Ammon's horn (tissue), 1 donor: ENCODE measurements at regions not wholly inside any gene's neighbourhood (a gene's known extent, or its start where the extent isn't known, plus 50 kb on each side); places are given as distances from the start of the nearest gene placed in this dataset.
A peak's percentile ranks its signal among the peaks of the same experiment; 100 is the strongest.

ENCODE experiments used
- DNase-seq: peaks from one replicate; pipeline ENCODE4 v3.0.0-alpha.2; 2016; ENCODE audit warnings: low spot score

DNA sequence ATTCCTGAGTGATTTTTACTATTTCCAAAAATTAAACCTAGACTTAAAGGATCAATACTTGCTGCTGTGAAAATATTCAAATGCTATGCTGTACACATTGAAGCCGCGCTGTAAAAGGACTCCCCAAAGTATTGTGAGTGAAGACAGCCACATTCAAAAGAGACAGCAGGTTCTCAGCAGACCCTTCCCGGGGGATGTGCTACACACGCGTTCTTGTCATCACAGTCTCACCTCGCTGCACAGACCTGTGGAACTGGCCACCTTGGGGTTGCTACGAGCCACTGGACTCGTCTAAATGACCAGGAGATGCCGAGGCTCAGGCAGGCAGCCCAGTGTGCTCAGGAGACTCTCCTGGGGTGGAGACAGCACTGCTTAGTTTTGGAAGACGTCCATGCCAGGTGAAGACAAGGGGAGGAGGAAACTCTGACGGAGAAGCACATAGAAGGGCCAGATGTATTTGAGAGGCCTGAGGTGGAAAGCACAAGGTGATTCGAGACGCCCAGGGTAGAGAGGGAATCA, 367.7 kb upstream of the SHH start:
- no peak for DNase-seq

DNA sequence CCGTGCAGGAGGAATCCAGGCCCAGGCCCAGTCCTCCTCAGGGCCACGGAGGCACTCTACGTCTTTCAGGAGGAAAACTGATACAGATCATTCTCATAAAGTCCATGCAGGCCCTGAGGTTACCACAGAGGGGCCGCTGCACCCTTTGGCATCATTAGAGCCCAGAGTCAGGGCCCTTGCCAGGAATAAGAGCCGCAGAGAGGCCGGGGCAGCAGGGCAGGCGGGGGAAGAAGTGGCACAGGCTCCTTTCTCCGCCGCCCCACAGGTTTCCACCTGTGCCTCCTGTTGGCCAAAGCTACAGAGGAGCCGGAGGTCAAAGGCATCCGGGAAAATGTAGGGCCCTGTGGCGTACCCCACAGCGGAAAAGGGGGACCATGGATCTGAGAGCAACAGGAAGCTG, 366.6 kb upstream of the SHH start:
- no peak for DNase-seq

DNA sequence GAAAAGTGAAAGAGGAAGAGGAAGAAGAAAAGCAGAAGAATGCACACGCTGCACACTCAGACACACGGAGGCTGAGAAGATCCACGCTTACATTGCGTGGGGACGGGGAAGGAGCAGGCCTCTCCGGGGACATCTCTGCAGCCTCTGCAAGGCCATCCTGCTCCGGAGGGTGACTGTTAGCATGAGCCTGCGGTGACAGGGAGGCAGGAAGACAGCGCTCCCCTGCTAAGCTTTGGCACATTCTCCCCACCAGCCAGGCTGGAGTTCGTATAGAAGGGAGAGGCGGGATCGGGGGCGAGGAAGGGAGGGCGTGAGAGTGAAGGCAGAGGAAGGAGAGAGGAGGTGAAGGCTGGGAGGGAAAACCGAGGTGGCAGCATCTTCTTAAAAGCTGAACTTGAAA, 366.0 kb upstream of the SHH start:
- peak; percentile 51 for DNase-seq

DNA sequence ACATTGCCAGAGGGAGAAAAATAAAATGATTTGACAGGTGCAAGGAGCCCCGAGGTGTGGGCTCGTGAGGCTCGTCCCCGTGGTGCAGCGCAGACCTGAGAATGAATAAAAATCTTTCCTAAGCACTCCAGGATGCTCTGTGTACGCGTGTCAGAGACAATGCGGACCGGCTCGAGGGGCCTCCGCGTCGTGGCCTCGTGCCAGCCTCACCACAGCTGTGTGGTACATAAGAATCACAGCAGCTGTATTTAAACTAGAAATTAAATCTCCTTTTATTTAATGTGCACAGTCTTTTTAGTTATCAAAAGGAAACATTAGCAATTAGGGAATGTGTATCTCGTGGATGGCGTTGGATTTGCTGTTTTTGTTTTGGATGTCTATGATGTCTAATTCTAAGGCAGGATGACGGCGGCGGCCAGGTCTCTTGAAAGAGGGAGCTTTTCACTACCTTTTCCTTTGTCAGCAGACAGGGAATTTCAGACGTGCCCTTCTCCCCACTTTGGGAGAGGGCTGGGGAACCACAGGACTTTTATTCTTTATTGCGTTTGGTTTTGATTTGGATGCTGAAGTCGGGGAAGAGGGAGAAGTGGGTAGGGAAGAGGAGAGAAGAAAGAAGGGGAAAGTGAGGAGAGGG, 365.3 kb upstream of the SHH start:
- DNase-seq = no peak

DNA sequence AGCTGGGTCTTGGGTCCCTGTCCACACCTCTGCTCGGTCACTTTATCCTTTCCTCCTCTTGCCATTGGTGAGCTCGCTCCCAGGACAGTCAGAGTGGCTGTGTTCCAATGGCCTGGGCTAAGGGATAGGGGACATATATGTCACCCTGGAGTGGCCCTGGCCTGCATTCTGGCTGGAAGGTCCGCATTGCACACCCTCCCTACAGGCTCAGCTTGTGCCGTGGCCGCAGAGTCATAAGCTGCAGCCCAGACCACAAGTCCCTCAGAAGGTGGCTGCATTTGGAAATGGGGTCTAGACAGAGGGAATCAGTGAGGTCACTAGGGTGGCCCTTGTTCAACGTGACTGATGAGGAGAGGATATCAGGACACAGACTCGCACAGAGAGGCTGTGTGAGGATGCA, 363.8 kb upstream of the SHH start:
- no peak for DNase-seq

DNA sequence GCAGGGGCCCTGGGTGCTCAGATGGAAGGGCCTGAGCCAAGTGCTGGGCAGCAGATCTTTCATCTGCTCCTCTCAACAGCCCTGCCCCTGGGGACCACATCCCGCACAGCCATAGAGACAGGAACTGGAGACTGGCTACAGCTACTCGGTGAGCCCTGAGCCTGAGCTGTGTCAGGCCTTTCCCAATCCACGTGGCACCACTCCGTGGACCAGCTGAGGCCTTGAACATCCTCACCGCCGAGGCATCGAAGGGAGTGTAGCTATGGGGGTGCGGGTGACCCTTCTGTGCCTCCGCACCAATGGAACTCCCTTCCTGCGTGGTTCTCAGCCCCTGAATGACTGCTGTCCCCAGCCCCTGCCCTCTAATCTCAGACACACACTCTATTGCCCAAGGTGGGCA, 362.7 kb upstream of the SHH start:
- no peak for DNase-seq

DNA sequence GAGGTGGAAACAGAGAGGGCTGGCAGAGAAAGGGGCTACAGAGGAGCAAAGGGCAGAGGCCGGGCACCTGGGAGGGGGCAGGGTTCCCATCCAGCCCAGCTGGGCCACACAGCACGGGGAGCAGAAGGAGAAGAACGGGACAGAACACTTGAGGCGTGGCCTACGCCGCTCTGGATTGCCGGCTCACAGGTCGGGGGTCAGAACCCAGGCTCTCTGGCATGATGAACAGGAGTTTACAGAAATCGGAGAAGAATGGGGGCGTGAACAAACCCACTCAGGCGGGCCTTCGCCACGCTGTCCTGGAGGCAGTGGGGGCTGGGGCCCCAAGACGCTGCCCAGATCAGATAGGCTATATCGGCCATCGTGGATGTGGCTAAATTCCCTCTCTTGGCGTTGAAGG, 362.2 kb upstream of the SHH start:
- DNase-seq = no peak

DNA sequence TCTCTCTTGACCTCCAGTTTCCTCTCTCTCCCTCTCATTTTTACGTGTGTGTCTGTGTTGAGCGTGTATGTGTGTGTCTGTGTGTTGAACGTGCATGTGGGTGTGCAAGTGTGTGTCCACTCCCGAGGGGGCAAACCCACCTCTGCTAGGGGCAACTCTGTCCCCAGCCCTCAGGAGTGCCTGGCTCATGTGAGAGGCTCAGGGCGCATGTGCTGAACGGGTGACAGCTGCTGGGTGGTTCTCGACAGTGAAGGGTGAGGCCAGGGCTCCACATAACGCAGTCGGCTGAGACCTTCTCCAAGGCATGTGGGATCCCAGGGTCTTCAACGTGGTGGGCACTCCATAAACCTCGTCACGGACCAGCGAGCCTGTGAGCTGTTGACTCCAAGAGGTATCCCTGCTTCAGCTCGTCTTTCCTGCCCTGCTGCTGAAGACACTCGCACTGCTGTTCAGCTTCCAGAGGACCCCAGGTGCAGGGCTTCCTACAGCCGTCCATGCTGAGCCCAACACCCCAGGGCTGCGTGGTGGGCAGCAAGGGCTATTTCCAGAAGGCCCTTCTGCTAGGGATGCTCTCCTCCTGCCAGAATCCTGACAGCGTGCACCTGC, 361.6 kb upstream of the SHH start:
- no peak for DNase-seq

DNA sequence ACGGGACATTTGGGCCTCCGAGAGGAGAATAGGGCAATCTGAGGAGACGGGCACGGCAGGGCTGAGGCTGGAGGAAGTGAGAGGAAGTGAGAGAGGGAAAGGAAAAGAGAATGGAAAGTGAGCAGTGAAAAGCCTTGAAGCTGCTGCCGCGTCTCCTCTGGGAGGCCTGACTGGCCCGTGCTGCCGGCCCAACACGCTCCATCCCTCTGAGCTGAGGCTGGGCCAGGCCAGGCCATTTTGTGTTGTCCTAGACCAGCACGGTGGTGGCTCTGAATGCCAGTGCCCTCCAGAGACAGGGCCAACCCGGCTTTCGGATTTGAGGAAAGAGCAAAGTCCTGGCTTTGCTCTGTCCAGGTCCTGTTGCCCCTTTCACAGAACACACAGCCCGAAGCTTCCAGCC, 361.1 kb upstream of the SHH start:
- no peak for DNase-seq

DNA sequence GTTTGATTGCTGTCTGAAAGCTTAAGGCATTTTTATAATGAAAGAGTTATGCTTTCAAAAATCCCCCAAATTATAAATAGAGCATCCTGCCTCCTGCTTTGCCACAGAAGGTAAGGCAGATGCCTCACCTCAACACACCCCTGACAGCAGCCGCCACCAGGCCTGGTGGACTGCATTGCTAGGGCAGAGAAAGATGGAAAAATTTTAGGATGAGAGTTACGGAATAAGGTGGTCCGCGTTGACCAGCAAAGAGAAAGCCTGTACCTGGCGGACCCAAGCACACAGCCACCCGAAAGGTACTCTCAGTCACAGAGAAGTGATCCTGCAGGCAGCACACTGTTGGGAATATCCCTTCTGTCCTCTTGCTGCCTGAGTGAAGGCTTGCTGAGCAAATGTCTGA, 360.4 kb upstream of the SHH start:
- DNase-seq = no peak

DNA sequence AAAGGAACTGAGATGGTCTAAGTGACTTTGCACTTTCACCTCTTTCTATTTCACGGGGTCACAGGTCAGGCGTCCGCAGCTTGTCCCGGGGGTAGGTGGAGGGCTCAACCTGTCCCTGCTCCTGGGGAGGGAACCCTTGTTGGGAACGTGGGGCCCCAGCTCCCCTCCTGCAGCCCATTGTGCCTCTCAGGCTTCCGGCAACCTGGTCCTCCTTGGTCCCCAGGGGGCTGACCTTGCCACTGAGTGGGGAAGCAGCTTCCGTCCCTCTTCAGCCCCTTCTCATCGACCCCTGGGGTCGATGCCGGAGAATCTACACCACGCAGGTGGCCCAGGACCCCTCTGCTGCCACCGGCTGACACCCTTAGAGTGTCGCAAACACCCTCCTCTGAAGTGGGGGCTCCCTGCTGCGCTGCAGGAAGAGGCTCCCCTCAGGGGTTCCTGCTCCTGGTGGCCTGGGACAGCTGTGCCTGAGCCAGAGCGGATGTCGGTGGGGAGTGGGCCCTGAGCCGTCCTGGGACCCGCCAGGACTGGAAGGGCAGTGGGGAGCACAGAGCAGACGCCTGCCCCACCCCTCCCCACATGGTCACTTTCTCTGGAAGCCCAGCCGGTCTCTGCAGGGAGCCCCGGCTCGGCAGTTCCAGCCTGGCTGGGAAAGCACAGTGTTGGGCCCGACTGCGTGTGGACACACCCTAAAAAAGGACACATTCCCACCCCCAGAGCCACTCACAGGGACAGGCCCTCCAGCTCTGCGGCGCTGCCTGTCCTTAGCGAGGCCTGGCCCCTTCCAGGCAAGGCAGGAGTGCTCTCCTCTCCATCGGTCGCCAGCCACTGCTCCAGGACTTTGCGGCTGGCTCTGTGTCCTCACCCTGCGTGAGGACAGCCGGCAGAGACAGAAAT, 357.5 kb upstream of the SHH start:
- no peak for DNase-seq

DNA sequence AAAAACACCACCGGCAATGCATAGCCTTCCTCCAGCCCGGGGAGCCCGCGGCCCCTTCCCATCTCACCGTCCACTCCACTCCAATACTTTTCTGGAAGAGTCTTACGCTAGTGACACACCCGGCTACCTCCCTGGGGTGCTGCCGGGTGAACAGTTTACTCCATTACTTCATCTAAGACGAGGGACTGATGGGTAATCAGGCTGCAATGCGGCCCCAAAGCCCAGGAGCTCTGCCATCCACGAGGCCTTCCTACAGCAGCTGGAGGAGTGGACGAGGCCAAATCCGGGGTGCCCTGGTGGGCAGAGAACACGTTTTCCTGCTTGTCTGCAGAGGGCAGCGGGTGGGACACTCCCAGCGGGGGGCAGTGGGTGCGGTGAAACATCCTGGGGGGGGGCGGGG, 356.2 kb upstream of the SHH start:
- no peak for DNase-seq

DNA sequence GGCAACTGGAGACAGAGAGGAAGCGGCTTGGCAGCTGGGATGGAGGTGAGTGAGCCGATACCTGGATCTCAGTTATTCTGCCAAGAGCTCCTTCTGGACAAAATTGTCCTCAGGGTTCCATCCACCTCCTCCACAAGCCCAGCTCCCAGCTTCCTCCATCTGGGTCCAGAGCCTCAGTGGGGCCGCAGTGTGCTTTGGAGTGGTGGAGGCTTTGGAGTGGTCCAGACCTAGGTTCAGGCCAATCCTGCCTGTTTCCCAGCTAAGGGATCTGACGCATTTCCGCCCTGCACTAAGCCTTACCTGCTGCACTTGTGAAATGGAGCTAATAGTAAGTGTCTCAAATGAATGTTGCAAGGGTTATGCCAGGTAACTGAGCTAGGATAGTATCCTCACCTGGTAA, 355.7 kb upstream of the SHH start:
- no peak for DNase-seq

DNA sequence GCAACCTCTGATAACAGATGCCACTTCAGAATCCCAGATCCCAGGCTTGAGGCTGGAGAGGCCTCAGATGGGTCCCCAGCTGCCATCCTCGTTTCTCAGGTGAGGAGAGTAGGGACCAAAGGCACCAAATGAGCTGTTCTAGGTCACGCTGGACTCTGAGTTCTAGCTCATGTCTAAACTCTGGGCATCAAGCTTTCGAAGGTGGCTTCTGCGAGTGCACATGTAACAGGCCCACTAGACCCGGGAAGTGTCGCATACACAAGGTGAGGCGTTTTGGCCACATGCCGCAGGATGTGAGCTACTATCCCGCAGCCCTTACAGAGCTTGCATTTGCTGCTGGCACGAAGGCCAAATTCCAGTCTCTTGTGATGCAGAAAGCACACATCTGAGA, 355.1 kb upstream of the SHH start:
- DNase-seq = no peak

DNA sequence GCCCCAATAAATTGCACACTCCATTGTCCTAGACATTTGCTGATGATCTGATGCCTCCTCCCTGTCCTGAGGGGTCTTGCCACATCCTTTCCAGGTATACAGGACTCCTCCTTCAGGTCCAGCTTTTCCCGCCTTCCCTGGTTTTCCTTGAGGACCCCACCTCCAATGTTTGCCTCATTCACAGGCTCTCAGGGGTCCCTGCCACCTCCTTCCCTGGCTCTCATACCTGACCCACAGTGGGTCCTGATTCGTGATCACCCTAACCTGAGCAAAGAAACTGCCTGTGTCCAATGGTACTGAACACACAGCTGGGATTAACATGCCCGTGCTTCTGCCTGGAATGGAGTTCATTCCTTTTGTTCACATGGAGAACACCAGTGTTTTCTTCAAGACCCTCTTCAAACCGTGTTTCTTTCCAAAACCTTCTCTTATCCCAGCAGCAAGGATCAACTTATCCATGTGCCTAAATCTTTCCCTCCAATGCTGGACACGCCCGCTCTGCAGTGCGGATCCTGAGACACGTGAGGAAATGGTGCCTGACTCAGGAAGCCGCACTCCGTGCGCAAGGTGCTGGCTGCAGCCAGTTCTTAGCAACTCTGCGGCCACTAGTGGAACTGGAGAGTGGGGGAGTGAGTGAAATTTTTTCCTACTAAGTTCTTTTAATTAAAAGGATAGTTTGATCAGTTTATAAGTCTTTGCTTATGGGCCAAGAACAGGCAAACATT, 354.6 kb upstream of the SHH start:
- no peak for DNase-seq

DNA sequence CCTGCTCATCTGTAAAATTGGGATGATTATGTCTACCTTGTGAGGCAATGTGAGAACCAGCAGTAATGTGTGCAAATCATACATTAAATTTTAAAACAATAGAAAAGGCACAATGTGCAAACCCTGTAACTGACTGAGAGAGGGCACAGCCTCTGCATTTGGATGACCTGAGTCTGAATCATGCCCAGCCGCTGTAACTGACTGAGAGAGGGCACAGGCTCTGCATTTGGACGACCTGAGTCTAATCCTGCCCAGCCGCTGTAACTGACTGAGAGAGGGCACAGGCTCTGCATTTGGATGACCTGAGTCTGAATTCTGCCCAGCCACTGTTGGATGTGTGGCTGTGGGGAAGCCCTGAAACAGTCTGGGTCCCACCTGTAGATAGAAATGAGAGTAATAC, 351.5 kb upstream of the SHH start:
- no peak for DNase-seq

DNA sequence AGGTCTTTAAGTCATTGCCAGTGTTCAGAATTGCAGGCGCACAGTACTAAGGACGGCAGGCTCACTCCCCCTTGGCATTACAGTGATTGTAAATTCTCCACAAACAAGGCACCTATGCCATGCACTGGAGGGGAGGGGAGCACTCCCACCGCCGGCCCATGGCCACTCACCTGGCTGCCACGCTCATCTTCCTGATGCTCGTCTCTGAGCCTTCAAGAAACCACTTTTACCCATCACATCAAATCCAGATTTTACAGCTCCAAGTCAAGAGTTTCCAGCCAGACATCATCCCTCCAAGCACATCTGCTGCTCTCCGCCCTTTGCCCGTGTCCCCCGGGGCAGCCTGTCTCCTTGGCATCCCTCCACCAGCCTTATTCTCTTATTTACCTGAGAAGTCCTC, 350.2 kb upstream of the SHH start:
- DNase-seq = no peak

DNA sequence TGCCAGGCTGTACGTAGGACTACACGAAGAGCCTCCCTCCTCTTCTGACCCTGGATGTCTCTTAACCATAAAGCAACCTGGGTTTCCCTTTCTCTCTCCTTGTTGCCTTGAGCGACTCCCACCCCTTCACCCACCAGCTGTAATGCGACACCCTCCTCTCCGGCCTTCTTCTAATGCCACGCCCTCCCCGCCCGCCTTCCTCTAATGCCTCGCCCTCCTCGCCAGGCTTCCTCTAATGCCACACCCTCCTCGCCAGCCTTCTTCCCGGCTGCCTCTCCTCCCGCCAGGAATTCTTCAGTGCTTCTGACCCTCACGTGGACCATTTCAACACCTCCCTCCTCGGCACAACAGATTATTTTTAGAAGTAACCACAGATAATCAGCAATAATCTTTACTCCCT, 348.5 kb upstream of the SHH start:
- DNase-seq = no peak

DNA sequence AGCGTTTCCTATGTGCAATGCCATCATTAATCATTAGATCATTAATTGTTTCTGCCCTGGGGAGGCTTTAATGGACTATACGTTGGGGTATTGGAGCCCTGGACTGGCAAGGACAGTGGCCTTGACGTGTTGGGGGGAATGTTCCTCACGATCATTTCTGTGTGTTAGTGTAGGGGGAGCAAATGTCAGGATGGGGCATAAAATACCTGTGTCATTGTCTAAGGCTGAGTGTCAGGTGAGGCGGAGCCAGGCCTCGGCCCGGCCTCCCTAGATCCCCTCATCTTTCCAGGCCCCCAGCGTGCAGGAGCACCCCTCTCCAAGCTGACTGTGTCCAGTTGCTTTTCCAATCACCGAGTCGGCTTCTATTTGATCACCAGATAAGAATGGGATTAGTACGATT, 346.4 kb upstream of the SHH start:
- no peak for DNase-seq

DNA sequence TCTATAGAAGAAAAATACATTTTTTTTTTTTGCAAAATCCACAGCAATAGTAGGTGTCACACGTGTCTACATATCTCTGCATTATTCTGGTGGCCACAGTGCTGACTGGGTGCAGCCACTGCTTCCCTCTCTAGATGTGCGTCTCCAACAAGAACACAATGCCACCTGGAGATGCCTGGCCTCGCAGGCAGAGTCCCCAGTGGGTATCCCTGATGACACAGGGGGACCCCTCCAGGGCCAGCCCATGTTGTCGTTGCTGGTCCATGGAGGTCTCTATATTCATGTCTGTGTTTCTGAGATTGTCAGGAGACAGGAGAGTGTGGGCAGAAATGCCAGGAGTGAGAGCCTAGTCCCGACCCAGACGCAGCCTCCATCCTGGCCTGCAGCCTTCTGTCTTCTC, 345.9 kb upstream of the SHH start:
- no peak for DNase-seq

DNA sequence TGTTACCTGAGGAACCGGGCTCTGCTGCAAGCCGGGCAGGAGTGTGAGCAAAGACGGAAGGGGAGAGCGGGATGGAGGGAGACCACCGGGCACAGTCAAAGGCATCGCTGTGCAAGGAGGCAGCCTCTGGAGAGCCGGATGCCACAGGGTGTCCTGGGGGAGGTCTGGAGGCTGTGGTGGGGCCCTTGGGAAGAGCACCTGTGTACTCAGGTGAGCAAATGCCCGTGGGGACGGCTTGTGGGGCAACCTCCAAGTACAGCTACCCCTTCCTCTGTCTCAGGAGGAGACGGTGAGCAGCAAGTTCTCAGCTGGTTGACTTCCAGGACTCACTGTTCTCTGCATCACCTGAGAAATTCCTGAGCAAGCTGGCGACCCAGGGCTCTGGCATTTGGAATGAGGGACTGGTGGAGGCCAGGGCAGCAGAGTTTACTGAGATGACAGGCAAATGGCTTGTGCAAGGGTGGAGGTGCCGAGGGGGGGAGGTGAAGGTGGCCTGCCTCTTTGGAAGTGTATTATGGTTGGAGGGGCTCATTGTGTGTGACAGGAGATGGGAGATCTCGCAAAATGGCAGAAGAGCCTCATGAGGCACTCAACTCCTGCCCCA, 345.2 kb upstream of the SHH start:
- DNase-seq = no peak

DNA sequence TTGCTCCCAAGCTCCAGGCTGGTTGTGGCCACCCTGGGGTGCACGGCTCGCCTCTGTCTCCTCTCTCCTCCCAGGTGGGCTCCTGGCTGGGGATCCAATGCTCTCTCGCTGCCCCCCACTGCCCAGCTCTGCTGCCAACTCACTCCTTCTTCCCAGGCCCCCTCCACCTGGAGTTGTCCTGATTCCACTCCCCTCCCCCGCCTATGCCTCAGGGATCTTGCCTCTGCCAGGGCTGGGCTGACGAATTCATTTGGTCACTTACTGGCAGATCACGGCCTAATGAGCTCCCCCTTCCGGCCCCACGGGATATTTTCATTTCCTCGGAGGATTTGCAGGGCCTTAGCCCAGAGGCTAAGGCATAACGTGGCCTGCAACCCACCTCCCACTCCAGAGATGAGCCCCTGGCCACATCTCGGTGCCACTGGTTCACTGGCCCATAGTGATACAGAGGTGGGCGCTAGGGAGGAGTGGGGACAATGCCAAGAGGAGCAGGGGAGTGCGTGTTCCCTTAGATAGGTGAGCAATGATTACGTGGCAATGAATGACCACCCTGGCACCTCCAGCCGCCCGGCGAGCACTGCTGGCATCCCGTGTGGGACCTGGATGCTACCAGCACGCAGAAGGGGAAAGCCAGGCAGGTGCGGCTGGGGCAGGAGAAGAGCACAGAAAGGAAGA, 344.6 kb upstream of the SHH start:
- peak; percentile 27 for DNase-seq
